ENCODE measurements at regions not wholly inside any gene's neighbourhood (a gene's known extent, or its start where the extent isn't known, plus 50 kb on each side); places are given as distances from the start of the nearest gene placed in this dataset.

- TF ChIP-seq TP53 (CRISPR knock-in tag; IDR thresholded peaks at IDR 0.05) (no peak), USF2 (CRISPR knock-in tag; IDR thresholded peaks at IDR 0.05) (no peak), ZNF416 (CRISPR knock-in tag; IDR thresholded peaks at IDR 0.05) (no peak), ZNF263 (CRISPR knock-in tag; IDR thresholded peaks at IDR 0.05; ENCODE audit: low read depth) (no peak), ESRRA (CRISPR knock-in tag; IDR thresholded peaks at IDR 0.05; ENCODE audit: borderline replicate concordance) (no peak), JAZF1 (CRISPR knock-in tag; IDR thresholded peaks at IDR 0.05) (no peak), ZBTB21 (CRISPR knock-in tag; IDR thresholded peaks at IDR 0.05; ENCODE audit: borderline replicate concordance) (no peak), JUN (CRISPR knock-in tag; IDR thresholded peaks at IDR 0.05) (no peak)
Measured at GRCh38 chr18:8520266-8520665, 89.0 kb upstream of the RAB12 start (continued).

- no peak for ATAC-seq
- CTCF ChIA-PET = no interaction called here
- Mint-ChIP-seq H3K36me3 (peaks cover 20% of the 10 kb centered on the region), H3K27ac (no peak overlapping the region), H3K27me3 (ENCODE audit: low read depth) (peaks cover 2% of the 10 kb centered on the region; the same call in 1 of the 2 replicates), H3K9me3 (peaks cover 43% of the 10 kb centered on the region), H3K4me1 (no peaks in the 10 kb centered on the region; the same call in 1 of the 2 replicates), H3K4me3 (no peak overlapping the region)
- TF ChIP-seq MAX (CRISPR knock-in tag; IDR thresholded peaks at IDR 0.05) (no peak), CREB1 (CRISPR knock-in tag; IDR thresholded peaks at IDR 0.05) (no peak), ZNF263 (CRISPR knock-in tag; IDR thresholded peaks at IDR 0.05; ENCODE audit: low read depth) (no peak), FOXP1 (CRISPR knock-in tag; IDR thresholded peaks at IDR 0.05; ENCODE audit: borderline replicate concordance) (no peak), PRDM15 (CRISPR knock-in tag; IDR thresholded peaks at IDR 0.05) (no peak), E2F4 (CRISPR knock-in tag; IDR thresholded peaks at IDR 0.05; ENCODE audit: borderline replicate concordance, low read depth) (no peak), ZNF219 (CRISPR knock-in tag; IDR thresholded peaks at IDR 0.05; ENCODE audit: borderline replicate concordance) (no peak), FOXK1 (CRISPR knock-in tag; IDR thresholded peaks at IDR 0.05) (no peak), JUN (CRISPR knock-in tag; IDR thresholded peaks at IDR 0.05) (no peak), ZBTB43 (CRISPR knock-in tag; IDR thresholded peaks at IDR 0.05) (no peak), NFE2L1 (CRISPR knock-in tag; IDR thresholded peaks at IDR 0.05) (no peak), IRF2 (CRISPR knock-in tag; IDR thresholded peaks at IDR 0.05; ENCODE audit: borderline replicate concordance, low read depth) (no peak), CBFB (CRISPR knock-in tag; IDR thresholded peaks at IDR 0.05; ENCODE audit: low read depth) (no peak), HMGA2 (CRISPR knock-in tag; IDR thresholded peaks at IDR 0.05) (no peak)
- POLR2A ChIA-PET = no interaction called here
- DNase-seq (ENCODE audit: low spot score) = no peak
Measured at GRCh38 chr18:8522756-8523155, 86.5 kb upstream of the RAB12 start.
